ENCODE measurements at regions not wholly inside any gene's neighbourhood (a gene's known extent, or its start where the extent isn't known, plus 50 kb on each side); places are given as distances from the start of the nearest gene placed in this dataset.

DNA sequence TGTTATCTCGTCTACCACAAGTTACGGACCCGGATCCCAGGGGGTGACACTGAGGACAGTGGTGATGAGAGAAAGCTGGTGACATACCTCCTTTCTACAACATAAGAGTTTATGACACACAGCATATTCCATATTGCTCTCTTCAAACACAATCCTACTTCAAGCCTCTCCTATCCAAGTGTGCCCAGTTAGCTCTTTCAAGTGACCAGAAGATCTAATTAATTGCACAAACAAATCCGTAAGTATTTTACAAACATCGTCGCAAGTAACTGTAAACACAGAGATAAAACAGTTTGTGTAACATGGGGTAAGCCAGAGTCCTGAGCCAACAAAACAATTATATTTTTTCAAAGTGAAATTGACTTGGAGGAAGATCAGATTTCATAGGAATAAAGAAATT, 235.0 kb downstream of the CHD9NB start (continued):
- TF ChIP-seq, protein P1, sequence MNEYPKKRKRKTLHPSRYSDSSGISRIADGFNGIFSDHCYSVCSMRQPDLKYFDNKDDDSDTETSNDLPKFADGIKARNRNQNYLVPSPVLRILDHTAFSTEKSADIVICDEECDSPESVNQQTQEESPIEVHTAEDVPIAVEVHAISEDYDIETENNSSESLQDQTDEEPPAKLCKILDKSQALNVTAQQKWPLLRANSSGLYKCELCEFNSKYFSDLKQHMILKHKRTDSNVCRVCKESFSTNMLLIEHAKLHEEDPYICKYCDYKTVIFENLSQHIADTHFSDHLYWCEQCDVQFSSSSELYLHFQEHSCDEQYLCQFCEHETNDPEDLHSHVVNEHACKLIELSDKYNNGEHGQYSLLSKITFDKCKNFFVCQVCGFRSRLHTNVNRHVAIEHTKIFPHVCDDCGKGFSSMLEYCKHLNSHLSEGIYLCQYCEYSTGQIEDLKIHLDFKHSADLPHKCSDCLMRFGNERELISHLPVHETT (CRISPR knock-in tag; conservative IDR thresholded peaks at IDR 0.05 in 1 of 2, IDR thresholded peaks at IDR 0.05 in 1 of 2) = no peak

DNA sequence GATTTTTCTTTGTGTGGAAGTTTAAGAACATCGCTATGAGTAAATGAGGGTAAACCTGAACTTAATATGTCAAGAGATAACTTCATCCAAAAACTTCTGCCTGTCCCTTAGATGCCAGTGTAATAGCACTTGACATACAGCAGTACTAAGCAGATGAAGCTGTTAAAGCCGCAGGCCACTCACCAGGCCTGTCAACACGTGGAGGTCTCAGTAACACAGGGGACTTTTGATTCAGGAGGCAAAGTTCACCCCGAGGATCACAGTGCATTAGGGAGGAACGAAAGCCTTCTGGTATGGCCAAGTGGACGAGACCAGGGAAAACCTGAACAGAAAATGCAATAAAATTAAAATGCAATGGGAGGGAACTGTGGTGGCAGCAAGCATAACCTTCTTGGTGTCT, 235.7 kb downstream of the CHD9NB start:
- no peak overlapping the region for H3K4me3 ChIP-seq
- no peaks in the 10 kb centered on the region for H3K4me1 ChIP-seq (replicated peaks in 1 of 2; ENCODE audit: control insufficient read depth in 2 of 2, insufficient read depth in 2 of 2, low read length in 2 of 2)
- CTCF ChIA-PET (ENCODE audit: low intra/inter-chr PET ratio) = no interaction called here
- H3K36me3 ChIP-seq (ENCODE audit: control insufficient read depth, insufficient read depth, low read length) = no peaks in the 10 kb centered on the region
- 1% methylated on average over 5 of the region's 6 CpGs for WGBS (ENCODE audit: insufficient coverage, low coverage, missing lambda C conversion rate)
- H3K4me2 ChIP-seq (ENCODE audit: insufficient read depth, low read length) = no peak overlapping the region
- no peak overlapping the region for H2AFZ ChIP-seq (ENCODE audit: low read depth, low read length)
- FAIRE-seq (no peak), DNase-seq (ENCODE audit: extremely low read depth in 1 of 4, low spot score in 3 of 4) (no peak), ATAC-seq (no peak)
- intact Hi-C loops (cut with micrococcal nuclease) = no loop called here
- H3K27me3 ChIP-seq (ENCODE audit: control insufficient read depth in 2 of 2, insufficient read depth in 2 of 2, low read length in 2 of 2) = no peaks in the 10 kb centered on the region
- H3K9me3 ChIP-seq (replicated peaks; ENCODE audit: control insufficient read depth, insufficient read depth, low read depth, low read length) = no peaks in the 10 kb centered on the region
- no peaks in the 10 kb centered on the region for H3K9me1 ChIP-seq (ENCODE audit: control insufficient read depth, insufficient read depth, low read length)
- POLR2A ChIA-PET = interaction anchor here (0.7 kb wide), 1 partner anchor 94 kb away, joined by 3 read pairs; no protein-coding TSS in a partner anchor
- H3K79me2 ChIP-seq (ENCODE audit: control insufficient read depth, insufficient read depth, low read length) = no peaks in the 10 kb centered on the region
- H3K27ac ChIP-seq (ENCODE audit: extremely low read depth, low read depth, low read length) = no peak overlapping the region
- no TSS peak for BruUV-seq (replicated peaks)
- H4K20me1 ChIP-seq (replicated peaks; ENCODE audit: control insufficient read depth, insufficient read depth, low read length) = no peaks in the 10 kb centered on the region
- in situ Hi-C loops (cut with MboI) = no loop called here
- no peak overlapping the region for H3K9ac ChIP-seq (ENCODE audit: insufficient read depth in 1 of 2, low read depth in 2 of 2, low read length in 2 of 2)
- TF ChIP-seq ZNF239 (CRISPR knock-in tag; IDR thresholded peaks at IDR 0.05) (no peak), MYC (IDR thresholded peaks at IDR 0.05; ENCODE audit: low read depth, low read length) (no peak), MYC (CRISPR knock-in tag; IDR thresholded peaks at IDR 0.05; ENCODE audit: borderline replicate concordance, low read depth) (no peak), FOXJ3 (CRISPR knock-in tag; IDR thresholded peaks at IDR 0.05) (no peak), RFX1 (IDR thresholded peaks at IDR 0.05) (no peak), ZNF124 (CRISPR knock-in tag; IDR thresholded peaks at IDR 0.05) (no peak), NR3C1 (CRISPR knock-in tag; IDR thresholded peaks at IDR 0.05) (no peak), HNRNPUL1 (IDR thresholded peaks at IDR 0.05; ENCODE audit: low read length) (no peak), HDAC2 (IDR thresholded peaks at IDR 0.05) (no peak), SMAD2 (IDR thresholded peaks at IDR 0.05; ENCODE audit: low read depth, low read length) (no peak), NEUROD1 (IDR thresholded peaks at IDR 0.05; ENCODE audit: borderline replicate concordance, low read depth, low read length, partially characterized antibody) (no peak), ZNF445 (CRISPR knock-in tag; IDR thresholded peaks at IDR 0.05; ENCODE audit: low read depth) (no peak), EHMT2 (IDR thresholded peaks at IDR 0.05) (no peak), PHB (CRISPR knock-in tag; IDR thresholded peaks at IDR 0.05) (no peak)
- TF ChIP-seq, protein P2, sequence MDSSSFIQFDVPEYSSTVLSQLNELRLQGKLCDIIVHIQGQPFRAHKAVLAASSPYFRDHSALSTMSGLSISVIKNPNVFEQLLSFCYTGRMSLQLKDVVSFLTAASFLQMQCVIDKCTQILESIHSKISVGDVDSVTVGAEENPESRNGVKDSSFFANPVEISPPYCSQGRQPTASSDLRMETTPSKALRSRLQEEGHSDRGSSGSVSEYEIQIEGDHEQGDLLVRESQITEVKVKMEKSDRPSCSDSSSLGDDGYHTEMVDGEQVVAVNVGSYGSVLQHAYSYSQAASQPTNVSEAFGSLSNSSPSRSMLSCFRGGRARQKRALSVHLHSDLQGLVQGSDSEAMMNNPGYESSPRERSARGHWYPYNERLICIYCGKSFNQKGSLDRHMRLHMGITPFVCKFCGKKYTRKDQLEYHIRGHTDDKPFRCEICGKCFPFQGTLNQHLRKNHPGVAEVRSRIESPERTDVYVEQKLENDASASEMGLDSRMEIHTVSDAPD (CRISPR knock-in tag; IDR thresholded peaks at IDR 0.05) = no peak
- TF ChIP-seq, protein P3, sequence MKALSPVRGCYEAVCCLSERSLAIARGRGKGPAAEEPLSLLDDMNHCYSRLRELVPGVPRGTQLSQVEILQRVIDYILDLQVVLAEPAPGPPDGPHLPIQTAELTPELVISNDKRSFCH (CRISPR knock-in tag; IDR thresholded peaks at IDR 0.05) = no peak
- TF ChIP-seq, protein P3 (tag; IDR thresholded peaks at IDR 0.05) = no peak
- TF ChIP-seq, protein P4, sequence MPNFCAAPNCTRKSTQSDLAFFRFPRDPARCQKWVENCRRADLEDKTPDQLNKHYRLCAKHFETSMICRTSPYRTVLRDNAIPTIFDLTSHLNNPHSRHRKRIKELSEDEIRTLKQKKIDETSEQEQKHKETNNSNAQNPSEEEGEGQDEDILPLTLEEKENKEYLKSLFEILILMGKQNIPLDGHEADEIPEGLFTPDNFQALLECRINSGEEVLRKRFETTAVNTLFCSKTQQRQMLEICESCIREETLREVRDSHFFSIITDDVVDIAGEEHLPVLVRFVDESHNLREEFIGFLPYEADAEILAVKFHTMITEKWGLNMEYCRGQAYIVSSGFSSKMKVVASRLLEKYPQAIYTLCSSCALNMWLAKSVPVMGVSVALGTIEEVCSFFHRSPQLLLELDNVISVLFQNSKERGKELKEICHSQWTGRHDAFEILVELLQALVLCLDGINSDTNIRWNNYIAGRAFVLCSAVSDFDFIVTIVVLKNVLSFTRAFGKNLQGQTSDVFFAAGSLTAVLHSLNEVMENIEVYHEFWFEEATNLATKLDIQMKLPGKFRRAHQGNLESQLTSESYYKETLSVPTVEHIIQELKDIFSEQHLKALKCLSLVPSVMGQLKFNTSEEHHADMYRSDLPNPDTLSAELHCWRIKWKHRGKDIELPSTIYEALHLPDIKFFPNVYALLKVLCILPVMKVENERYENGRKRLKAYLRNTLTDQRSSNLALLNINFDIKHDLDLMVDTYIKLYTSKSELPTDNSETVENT (CRISPR knock-in tag; IDR thresholded peaks at IDR 0.05) = no peak
